ENCODE measurements at regions not wholly inside any gene's neighbourhood (a gene's known extent, or its start where the extent isn't known, plus 50 kb on each side); places are given as distances from the start of the nearest gene placed in this dataset.

DNA sequence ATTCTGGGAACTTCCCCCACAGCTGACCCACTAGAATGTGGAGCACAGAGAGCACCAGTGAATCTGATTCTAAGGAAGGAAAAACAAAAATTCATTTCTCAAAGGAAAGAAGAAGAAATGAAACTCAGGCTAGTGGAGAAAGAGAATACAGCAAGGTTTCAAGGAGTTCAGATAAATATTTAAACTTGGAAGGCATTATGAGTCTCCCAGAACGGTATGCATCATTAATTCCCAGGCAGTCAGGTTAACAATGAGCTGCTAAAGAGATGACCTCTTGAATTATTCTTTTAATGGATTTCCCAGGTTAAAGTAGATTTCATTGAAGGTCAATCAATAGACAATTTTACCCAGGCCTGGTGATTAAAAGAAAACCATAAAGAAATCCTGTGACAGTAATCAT, 103.6 kb upstream of the KAZN start:
- TF ChIP-seq RAD21 (IDR thresholded peaks at IDR 0.05; ENCODE audit: low read depth) (no peak), ZBTB7A (IDR thresholded peaks at IDR 0.05; ENCODE audit: low read depth) (no peak), CREB1 (IDR thresholded peaks at IDR 0.05; ENCODE audit: low read depth) (no peak), FOXM1 (IDR thresholded peaks at IDR 0.05; ENCODE audit: borderline replicate concordance, low read depth) (no peak), NFIC (IDR thresholded peaks at IDR 0.05) (no peak)
- TF ChIP-seq, protein P1, sequence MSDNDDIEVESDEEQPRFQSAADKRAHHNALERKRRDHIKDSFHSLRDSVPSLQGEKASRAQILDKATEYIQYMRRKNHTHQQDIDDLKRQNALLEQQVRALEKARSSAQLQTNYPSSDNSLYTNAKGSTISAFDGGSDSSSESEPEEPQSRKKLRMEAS (IDR thresholded peaks at IDR 0.05): no peak
